ENCODE measurements at regions not wholly inside any gene's neighbourhood (a gene's known extent, or its start where the extent isn't known, plus 50 kb on each side); places are given as distances from the start of the nearest gene placed in this dataset.

- no peak overlapping the region for H3K4me2 ChIP-seq (ENCODE audit: insufficient read depth, low read length)
- no peak for TF ChIP-seq ZC3H11A (IDR thresholded peaks at IDR 0.05; ENCODE audit: low read depth, low read length)
- TF ChIP-seq MAFK (IDR thresholded peaks at IDR 0.05; ENCODE audit: low read length), result no peak
- TF ChIP-seq, protein P1, sequence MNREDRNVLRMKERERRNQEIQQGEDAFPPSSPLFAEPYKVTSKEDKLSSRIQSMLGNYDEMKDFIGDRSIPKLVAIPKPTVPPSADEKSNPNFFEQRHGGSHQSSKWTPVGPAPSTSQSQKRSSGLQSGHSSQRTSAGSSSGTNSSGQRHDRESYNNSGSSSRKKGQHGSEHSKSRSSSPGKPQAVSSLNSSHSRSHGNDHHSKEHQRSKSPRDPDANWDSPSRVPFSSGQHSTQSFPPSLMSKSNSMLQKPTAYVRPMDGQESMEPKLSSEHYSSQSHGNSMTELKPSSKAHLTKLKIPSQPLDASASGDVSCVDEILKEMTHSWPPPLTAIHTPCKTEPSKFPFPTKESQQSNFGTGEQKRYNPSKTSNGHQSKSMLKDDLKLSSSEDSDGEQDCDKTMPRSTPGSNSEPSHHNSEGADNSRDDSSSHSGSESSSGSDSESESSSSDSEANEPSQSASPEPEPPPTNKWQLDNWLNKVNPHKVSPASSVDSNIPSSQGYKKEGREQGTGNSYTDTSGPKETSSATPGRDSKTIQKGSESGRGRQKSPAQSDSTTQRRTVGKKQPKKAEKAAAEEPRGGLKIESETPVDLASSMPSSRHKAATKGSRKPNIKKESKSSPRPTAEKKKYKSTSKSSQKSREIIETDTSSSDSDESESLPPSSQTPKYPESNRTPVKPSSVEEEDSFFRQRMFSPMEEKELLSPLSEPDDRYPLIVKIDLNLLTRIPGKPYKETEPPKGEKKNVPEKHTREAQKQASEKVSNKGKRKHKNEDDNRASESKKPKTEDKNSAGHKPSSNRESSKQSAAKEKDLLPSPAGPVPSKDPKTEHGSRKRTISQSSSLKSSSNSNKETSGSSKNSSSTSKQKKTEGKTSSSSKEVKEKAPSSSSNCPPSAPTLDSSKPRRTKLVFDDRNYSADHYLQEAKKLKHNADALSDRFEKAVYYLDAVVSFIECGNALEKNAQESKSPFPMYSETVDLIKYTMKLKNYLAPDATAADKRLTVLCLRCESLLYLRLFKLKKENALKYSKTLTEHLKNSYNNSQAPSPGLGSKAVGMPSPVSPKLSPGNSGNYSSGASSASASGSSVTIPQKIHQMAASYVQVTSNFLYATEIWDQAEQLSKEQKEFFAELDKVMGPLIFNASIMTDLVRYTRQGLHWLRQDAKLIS (CRISPR knock-in tag; IDR thresholded peaks at IDR 0.05), result no peak
- no peak for TF ChIP-seq CBX5 (IDR thresholded peaks at IDR 0.05; ENCODE audit: borderline replicate concordance, low read depth)
- TF ChIP-seq, protein P2, sequence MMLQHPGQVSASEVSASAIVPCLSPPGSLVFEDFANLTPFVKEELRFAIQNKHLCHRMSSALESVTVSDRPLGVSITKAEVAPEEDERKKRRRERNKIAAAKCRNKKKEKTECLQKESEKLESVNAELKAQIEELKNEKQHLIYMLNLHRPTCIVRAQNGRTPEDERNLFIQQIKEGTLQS (IDR thresholded peaks at IDR 0.05), result no peak
- TF ChIP-seq, protein P2 (CRISPR knock-in tag; conservative IDR thresholded peaks at IDR 0.05), result no peak
- TF ChIP-seq BHLHE40 (IDR thresholded peaks at IDR 0.05; ENCODE audit: low read length), result no peak
- TF ChIP-seq, protein P3, sequence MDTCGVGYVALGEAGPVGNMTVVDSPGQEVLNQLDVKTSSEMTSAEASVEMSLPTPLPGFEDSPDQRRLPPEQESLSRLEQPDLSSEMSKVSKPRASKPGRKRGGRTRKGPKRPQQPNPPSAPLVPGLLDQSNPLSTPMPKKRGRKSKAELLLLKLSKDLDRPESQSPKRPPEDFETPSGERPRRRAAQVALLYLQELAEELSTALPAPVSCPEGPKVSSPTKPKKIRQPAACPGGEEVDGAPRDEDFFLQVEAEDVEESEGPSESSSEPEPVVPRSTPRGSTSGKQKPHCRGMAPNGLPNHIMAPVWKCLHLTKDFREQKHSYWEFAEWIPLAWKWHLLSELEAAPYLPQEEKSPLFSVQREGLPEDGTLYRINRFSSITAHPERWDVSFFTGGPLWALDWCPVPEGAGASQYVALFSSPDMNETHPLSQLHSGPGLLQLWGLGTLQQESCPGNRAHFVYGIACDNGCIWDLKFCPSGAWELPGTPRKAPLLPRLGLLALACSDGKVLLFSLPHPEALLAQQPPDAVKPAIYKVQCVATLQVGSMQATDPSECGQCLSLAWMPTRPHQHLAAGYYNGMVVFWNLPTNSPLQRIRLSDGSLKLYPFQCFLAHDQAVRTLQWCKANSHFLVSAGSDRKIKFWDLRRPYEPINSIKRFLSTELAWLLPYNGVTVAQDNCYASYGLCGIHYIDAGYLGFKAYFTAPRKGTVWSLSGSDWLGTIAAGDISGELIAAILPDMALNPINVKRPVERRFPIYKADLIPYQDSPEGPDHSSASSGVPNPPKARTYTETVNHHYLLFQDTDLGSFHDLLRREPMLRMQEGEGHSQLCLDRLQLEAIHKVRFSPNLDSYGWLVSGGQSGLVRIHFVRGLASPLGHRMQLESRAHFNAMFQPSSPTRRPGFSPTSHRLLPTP (IDR thresholded peaks at IDR 0.05; ENCODE audit: borderline replicate concordance, extremely low read depth, insufficient read length), result no peak
- TF ChIP-seq PRPF4 (IDR thresholded peaks at IDR 0.05; ENCODE audit: insufficient read depth, low read depth, low read length, poor library complexity, severe bottlenecking), result no peak
- no peak for TF ChIP-seq MBD1 (CRISPR knock-in tag; IDR thresholded peaks at IDR 0.05)
- TF ChIP-seq ZKSCAN3 (CRISPR knock-in tag; IDR thresholded peaks at IDR 0.05), result no peak
- no peak for TF ChIP-seq SIN3B (IDR thresholded peaks at IDR 0.05; ENCODE audit: low read depth)
- no peak for TF ChIP-seq BRF2 (IDR thresholded peaks at IDR 0.05; ENCODE audit: borderline replicate concordance, insufficient read depth, insufficient read length)
Observed at GRCh38 chrX:5683996-5684395, 544.7 kb downstream of the NLGN4X start.

More at GRCh38 chrX:5683996-5684395, 544.7 kb downstream of the NLGN4X start:
- H3K4me1 ChIP-seq (replicated peaks in 1 of 2; ENCODE audit: control insufficient read depth in 2 of 2, insufficient read depth in 2 of 2, low read length in 2 of 2), result no peaks in the 10 kb centered on the region
- no peak overlapping the region for H3K4me3 ChIP-seq
- no peaks in the 10 kb centered on the region for H3K27me3 ChIP-seq (ENCODE audit: control insufficient read depth in 2 of 2, insufficient read depth in 2 of 2, low read length in 2 of 2)
- ATAC-seq (no peak), DNase-seq (ENCODE audit: extremely low read depth in 1 of 4, low spot score in 3 of 4) (no peak), FAIRE-seq (no peak)
- ChIA-PET CTCF (ENCODE audit: low intra/inter-chr PET ratio) (no interaction called here), POLR2A (no interaction called here)
- no peak overlapping the region for H3K9ac ChIP-seq (ENCODE audit: insufficient read depth in 1 of 2, low read depth in 2 of 2, low read length in 2 of 2)
- no peaks in the 10 kb centered on the region for H3K9me3 ChIP-seq (replicated peaks; ENCODE audit: control insufficient read depth, insufficient read depth, low read depth, low read length)
- no peak overlapping the region for H3K27ac ChIP-seq (ENCODE audit: extremely low read depth, low read depth, low read length)
- H3K36me3 ChIP-seq (ENCODE audit: control insufficient read depth, insufficient read depth, low read length), result no peaks in the 10 kb centered on the region
- 0% methylated on average over 2 of the region's 2 CpGs for WGBS (ENCODE audit: insufficient coverage, low coverage, missing lambda C conversion rate)
- H3K9me1 ChIP-seq (ENCODE audit: control insufficient read depth, insufficient read depth, low read length), result no peaks in the 10 kb centered on the region
- no peak overlapping the region for H2AFZ ChIP-seq (ENCODE audit: low read depth, low read length)
- no TSS peak for BruUV-seq (replicated peaks)
- no peaks in the 10 kb centered on the region for H3K79me2 ChIP-seq (ENCODE audit: control insufficient read depth, insufficient read depth, low read length)
- intact Hi-C loops (cut with micrococcal nuclease) (no loop called here), in situ Hi-C loops (cut with MboI) (no loop called here)
- no peaks in the 10 kb centered on the region for H4K20me1 ChIP-seq (replicated peaks; ENCODE audit: control insufficient read depth, insufficient read depth, low read length)
